WTC11 (cell line): ENCODE measurements at regions not wholly inside any gene's neighbourhood (a gene's known extent, or its start where the extent isn't known, plus 50 kb on each side); places are given as distances from the start of the nearest gene placed in this dataset.
A peak's percentile ranks its signal among the peaks of the same experiment; 100 is the strongest.

Source experiments
- ATAC-seq: fragments of 200-7000 bp; cut with Tn5 transposase; 2 replicates; pipeline ENCODE4 v1.10.0; 2021; ENCODE audit warnings: mild to moderate bottlenecking, moderate library complexity
- CTCF ChIA-PET: fragments of 300-600 bp; sonication (Branson Sonifier 250); formaldehyde crosslinking; loops from one replicate; lab custom pipeline; 2021; ENCODE audit warnings: antibody characterized with exemption; lab: Charles Lee
- POLR2A ChIA-PET: fragments of 350-600 bp; sonication (Branson Sonifier 250); formaldehyde crosslinking; loops from one replicate; lab custom pipeline; 2021; ENCODE audit warnings: antibody characterized with exemption; lab: Charles Lee
- DNase-seq: peaks from one replicate; pipeline ENCODE4 v3.0.0; 2021; ENCODE audit warnings: low spot score
- H3K27ac Mint-ChIP-seq: 2 replicates; pipeline ENCODE4 v1.8.0; 2021; ENCODE audit warnings: mixed read lengths
- H3K27me3 Mint-ChIP-seq: 2 replicates; pipeline ENCODE4 v1.8.0; 2021; ENCODE audit warnings: low read depth, mild to moderate bottlenecking, moderate library complexity, mixed read lengths
- H3K36me3 Mint-ChIP-seq: 2 replicates; pipeline ENCODE4 v1.8.0; 2021; ENCODE audit warnings: mixed read lengths
- H3K4me1 Mint-ChIP-seq: 2 replicates; pipeline ENCODE4 v1.8.0; 2022; ENCODE audit warnings: mixed read lengths
- H3K4me3 Mint-ChIP-seq: 2 replicates; pipeline ENCODE4 v1.8.0; 2021; ENCODE audit warnings: mild to moderate bottlenecking, moderate library complexity, mixed read lengths
- H3K9me3 Mint-ChIP-seq: 2 replicates; pipeline ENCODE4 v1.8.0; 2021; ENCODE audit warnings: mixed read lengths
- GRHL2 ChIP-seq: fragments of 250-450 bp; sonication (Bioruptor Pico); IDR thresholded peaks from 2 replicates; pipeline ENCODE4 v1.8.0; 2022; ENCODE audit warnings: mild to moderate bottlenecking, moderate library complexity; ENCODE audit not compliant: insufficient replicate concordance, severe bottlenecking
- MYBL2 ChIP-seq: sonication (generic); formaldehyde crosslinking; IDR thresholded peaks from 2 replicates; pipeline ENCODE4 v1.8.1; 2023; ENCODE audit warnings: mild to moderate bottlenecking, moderate library complexity, missing genetic modification reagents
- NFE2L1 ChIP-seq: sonication (generic); formaldehyde crosslinking; IDR thresholded peaks from 2 replicates; pipeline ENCODE4 v1.8.1; 2023; ENCODE audit warnings: missing genetic modification reagents
- NFYB ChIP-seq: sonication (generic); formaldehyde crosslinking; conservative IDR thresholded peaks from 2 replicates; pipeline ENCODE4 v1.8.0; 2022; ENCODE audit warnings: low read depth, missing genetic modification reagents
- NR2C2 ChIP-seq: sonication (generic); formaldehyde crosslinking; IDR thresholded peaks from 2 replicates; pipeline ENCODE4 v1.8.0; 2022; ENCODE audit warnings: mild to moderate bottlenecking, missing genetic modification reagents
- RELA ChIP-seq: sonication (generic); formaldehyde crosslinking; IDR thresholded peaks from 2 replicates; pipeline ENCODE4 v1.8.1; 2022; ENCODE audit warnings: missing genetic modification reagents, mild to moderate bottlenecking, borderline replicate concordance
- SMAD3 ChIP-seq: sonication (generic); formaldehyde crosslinking; IDR thresholded peaks from 2 replicates; pipeline ENCODE4 v1.8.0; 2022; ENCODE audit warnings: missing genetic modification reagents, mild to moderate bottlenecking, borderline replicate concordance
- TEAD1 ChIP-seq: sonication (generic); formaldehyde crosslinking; IDR thresholded peaks from 2 replicates; pipeline ENCODE4 v1.8.0; 2022; ENCODE audit warnings: mild to moderate bottlenecking, missing genetic modification reagents
- TF ChIP-seq, protein P1 (sequence below): sonication (generic); formaldehyde crosslinking; IDR thresholded peaks from 2 replicates; pipeline ENCODE4 v1.8.0; 2023; ENCODE audit warnings: missing genetic modification reagents, mild to moderate bottlenecking, borderline replicate concordance
- TF ChIP-seq, protein P2 (sequence below): sonication (generic); formaldehyde crosslinking; IDR thresholded peaks from 2 replicates; pipeline ENCODE4 v1.8.1; 2023; ENCODE audit warnings: mild to moderate bottlenecking, missing genetic modification reagents
- TF ChIP-seq, protein P3 (sequence below): sonication (generic); formaldehyde crosslinking; IDR thresholded peaks from 2 replicates; pipeline ENCODE4 v1.8.1; 2022; ENCODE audit warnings: low read depth, mild to moderate bottlenecking, moderate library complexity, missing genetic modification reagents, borderline replicate concordance
- TF ChIP-seq, protein P4 (sequence below): sonication (generic); formaldehyde crosslinking; IDR thresholded peaks from 2 replicates; pipeline ENCODE4 v1.8.0; 2022; ENCODE audit warnings: mild to moderate bottlenecking, missing genetic modification reagents
- TF ChIP-seq, protein P5 (sequence below): fragments of 250-450 bp; sonication (Bioruptor Pico); IDR thresholded peaks from 2 replicates; pipeline ENCODE4 v1.9.0; 2021; ENCODE audit warnings: moderate library complexity, mild to moderate bottlenecking, inconsistent platforms, borderline replicate concordance
- TF ChIP-seq, protein P6 (sequence below): sonication (generic); formaldehyde crosslinking; IDR thresholded peaks from 2 replicates; pipeline ENCODE4 v1.8.0; 2023; ENCODE audit warnings: missing genetic modification reagents
- TF ChIP-seq, protein P7 (sequence below): sonication (generic); formaldehyde crosslinking; IDR thresholded peaks from 2 replicates; pipeline ENCODE4 v1.8.1; 2022; ENCODE audit warnings: missing genetic modification reagents, borderline replicate concordance
- TF ChIP-seq, protein P8 (sequence below): sonication (generic); formaldehyde crosslinking; IDR thresholded peaks from 2 replicates; pipeline ENCODE4 v1.8.1; 2023; ENCODE audit warnings: mild to moderate bottlenecking, missing genetic modification reagents, borderline replicate concordance
- TF ChIP-seq, protein P9 (sequence below): sonication (generic); formaldehyde crosslinking; IDR thresholded peaks from 2 replicates; pipeline ENCODE4 v1.8.0; 2022; ENCODE audit warnings: mild to moderate bottlenecking, missing genetic modification reagents

DNA sequence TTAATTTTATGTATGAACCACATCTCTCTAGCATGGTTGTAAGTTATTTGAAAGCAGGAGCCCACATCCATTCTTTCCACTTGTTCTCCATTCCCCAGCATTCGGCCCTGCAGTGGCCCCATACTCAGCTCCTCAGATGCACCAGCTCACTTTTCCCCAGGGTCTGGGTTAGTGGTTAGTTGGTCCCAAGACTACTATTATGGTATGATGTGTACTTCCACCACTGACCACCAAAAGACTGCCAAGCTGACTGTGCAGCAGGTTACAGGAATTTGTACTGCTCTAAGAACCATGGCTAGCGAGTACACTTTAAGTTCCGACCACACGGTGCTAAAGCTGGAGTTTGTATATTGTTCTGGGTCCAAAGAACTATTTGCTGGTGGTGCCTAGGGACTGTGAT, 413.6 kb upstream of the TCF4 start:
- DNase-seq = no peak
- no peak overlapping the region for H3K27ac Mint-ChIP-seq
- POLR2A ChIA-PET = interaction anchor here (0.6 kb wide), 1 partner anchor 62 kb away, joined by 3 read pairs; no protein-coding TSS in a partner anchor
- TF ChIP-seq TEAD1 (no peak), NFYB (no peak)
- TF ChIP-seq, protein P1, sequence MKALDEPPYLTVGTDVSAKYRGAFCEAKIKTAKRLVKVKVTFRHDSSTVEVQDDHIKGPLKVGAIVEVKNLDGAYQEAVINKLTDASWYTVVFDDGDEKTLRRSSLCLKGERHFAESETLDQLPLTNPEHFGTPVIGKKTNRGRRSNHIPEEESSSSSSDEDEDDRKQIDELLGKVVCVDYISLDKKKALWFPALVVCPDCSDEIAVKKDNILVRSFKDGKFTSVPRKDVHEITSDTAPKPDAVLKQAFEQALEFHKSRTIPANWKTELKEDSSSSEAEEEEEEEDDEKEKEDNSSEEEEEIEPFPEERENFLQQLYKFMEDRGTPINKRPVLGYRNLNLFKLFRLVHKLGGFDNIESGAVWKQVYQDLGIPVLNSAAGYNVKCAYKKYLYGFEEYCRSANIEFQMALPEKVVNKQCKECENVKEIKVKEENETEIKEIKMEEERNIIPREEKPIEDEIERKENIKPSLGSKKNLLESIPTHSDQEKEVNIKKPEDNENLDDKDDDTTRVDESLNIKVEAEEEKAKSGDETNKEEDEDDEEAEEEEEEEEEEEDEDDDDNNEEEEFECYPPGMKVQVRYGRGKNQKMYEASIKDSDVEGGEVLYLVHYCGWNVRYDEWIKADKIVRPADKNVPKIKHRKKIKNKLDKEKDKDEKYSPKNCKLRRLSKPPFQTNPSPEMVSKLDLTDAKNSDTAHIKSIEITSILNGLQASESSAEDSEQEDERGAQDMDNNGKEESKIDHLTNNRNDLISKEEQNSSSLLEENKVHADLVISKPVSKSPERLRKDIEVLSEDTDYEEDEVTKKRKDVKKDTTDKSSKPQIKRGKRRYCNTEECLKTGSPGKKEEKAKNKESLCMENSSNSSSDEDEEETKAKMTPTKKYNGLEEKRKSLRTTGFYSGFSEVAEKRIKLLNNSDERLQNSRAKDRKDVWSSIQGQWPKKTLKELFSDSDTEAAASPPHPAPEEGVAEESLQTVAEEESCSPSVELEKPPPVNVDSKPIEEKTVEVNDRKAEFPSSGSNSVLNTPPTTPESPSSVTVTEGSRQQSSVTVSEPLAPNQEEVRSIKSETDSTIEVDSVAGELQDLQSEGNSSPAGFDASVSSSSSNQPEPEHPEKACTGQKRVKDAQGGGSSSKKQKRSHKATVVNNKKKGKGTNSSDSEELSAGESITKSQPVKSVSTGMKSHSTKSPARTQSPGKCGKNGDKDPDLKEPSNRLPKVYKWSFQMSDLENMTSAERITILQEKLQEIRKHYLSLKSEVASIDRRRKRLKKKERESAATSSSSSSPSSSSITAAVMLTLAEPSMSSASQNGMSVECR = no peak
- TF ChIP-seq, protein P2, sequence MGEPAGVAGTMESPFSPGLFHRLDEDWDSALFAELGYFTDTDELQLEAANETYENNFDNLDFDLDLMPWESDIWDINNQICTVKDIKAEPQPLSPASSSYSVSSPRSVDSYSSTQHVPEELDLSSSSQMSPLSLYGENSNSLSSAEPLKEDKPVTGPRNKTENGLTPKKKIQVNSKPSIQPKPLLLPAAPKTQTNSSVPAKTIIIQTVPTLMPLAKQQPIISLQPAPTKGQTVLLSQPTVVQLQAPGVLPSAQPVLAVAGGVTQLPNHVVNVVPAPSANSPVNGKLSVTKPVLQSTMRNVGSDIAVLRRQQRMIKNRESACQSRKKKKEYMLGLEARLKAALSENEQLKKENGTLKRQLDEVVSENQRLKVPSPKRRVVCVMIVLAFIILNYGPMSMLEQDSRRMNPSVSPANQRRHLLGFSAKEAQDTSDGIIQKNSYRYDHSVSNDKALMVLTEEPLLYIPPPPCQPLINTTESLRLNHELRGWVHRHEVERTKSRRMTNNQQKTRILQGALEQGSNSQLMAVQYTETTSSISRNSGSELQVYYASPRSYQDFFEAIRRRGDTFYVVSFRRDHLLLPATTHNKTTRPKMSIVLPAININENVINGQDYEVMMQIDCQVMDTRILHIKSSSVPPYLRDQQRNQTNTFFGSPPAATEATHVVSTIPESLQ = no peak
- TF ChIP-seq, protein P3, sequence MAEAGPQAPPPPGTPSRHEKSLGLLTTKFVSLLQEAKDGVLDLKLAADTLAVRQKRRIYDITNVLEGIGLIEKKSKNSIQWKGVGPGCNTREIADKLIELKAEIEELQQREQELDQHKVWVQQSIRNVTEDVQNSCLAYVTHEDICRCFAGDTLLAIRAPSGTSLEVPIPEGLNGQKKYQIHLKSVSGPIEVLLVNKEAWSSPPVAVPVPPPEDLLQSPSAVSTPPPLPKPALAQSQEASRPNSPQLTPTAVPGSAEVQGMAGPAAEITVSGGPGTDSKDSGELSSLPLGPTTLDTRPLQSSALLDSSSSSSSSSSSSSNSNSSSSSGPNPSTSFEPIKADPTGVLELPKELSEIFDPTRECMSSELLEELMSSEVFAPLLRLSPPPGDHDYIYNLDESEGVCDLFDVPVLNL (CRISPR knock-in tag) = no peak
- TF ChIP-seq, protein P4, sequence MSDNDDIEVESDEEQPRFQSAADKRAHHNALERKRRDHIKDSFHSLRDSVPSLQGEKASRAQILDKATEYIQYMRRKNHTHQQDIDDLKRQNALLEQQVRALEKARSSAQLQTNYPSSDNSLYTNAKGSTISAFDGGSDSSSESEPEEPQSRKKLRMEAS (CRISPR knock-in tag) = no peak
- TF ChIP-seq, protein P5, sequence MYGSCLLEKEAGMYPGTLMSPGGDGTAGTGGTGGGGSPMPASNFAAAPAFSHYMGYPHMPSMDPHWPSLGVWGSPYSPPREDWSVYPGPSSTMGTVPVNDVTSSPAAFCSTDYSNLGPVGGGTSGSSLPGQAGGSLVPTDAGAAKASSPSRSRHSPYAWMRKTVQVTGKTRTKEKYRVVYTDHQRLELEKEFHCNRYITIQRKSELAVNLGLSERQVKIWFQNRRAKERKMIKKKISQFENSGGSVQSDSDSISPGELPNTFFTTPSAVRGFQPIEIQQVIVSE = no peak
- TF ChIP-seq, protein P6, sequence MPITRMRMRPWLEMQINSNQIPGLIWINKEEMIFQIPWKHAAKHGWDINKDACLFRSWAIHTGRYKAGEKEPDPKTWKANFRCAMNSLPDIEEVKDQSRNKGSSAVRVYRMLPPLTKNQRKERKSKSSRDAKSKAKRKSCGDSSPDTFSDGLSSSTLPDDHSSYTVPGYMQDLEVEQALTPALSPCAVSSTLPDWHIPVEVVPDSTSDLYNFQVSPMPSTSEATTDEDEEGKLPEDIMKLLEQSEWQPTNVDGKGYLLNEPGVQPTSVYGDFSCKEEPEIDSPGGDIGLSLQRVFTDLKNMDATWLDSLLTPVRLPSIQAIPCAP (CRISPR knock-in tag) = no peak
- H3K4me1 Mint-ChIP-seq = peaks cover 35% of the 10 kb centered on the region
- CTCF ChIA-PET = no interaction called here
- ATAC-seq = peak; percentile 15
- H3K4me3 Mint-ChIP-seq = no peak overlapping the region
- no peaks in the 10 kb centered on the region for H3K27me3 Mint-ChIP-seq
- H3K36me3 Mint-ChIP-seq = no peaks in the 10 kb centered on the region
- no peaks in the 10 kb centered on the region for H3K9me3 Mint-ChIP-seq

DNA sequence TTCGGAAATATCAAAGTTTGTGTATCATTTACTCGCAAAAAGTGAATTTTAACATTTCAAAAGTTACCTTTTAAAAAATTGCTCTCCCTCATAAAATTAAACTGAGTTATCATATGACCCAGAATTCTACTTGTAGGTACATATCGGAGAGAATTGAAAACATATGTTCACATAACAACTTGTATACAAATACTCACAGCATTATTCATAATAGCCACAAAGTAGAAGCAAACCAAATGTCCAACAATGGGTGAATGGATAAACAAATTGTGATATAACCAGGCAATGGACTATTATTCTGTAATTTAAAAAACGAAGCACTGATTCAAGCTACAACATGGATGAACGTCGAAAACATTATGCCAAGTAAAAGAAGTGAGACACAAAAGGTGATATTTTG, 412.0 kb upstream of the TCF4 start:
- Mint-ChIP-seq H3K27ac (no peak overlapping the region), H3K36me3 (no peaks in the 10 kb centered on the region), H3K27me3 (no peaks in the 10 kb centered on the region), H3K4me1 (peaks cover 35% of the 10 kb centered on the region)
- TF ChIP-seq, protein P7, sequence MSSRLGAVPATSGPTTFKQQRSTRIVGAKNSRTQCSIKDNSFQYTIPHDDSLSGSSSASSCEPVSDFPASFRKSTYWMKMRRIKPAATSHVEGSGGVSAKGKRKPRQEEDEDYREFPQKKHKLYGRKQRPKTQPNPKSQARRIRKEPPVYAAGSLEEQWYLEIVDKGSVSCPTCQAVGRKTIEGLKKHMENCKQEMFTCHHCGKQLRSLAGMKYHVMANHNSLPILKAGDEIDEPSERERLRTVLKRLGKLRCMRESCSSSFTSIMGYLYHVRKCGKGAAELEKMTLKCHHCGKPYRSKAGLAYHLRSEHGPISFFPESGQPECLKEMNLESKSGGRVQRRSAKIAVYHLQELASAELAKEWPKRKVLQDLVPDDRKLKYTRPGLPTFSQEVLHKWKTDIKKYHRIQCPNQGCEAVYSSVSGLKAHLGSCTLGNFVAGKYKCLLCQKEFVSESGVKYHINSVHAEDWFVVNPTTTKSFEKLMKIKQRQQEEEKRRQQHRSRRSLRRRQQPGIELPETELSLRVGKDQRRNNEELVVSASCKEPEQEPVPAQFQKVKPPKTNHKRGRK (CRISPR knock-in tag) = no peak
- TF ChIP-seq, protein P5 = no peak
- TF ChIP-seq RELA (CRISPR knock-in tag) (no peak), GRHL2 (no peak), NFE2L1 (CRISPR knock-in tag) (no peak), NFYB (no peak), NR2C2 (CRISPR knock-in tag) (no peak), MYBL2 (CRISPR knock-in tag) (no peak), SMAD3 (CRISPR knock-in tag) (no peak)
- TF ChIP-seq, protein P8, sequence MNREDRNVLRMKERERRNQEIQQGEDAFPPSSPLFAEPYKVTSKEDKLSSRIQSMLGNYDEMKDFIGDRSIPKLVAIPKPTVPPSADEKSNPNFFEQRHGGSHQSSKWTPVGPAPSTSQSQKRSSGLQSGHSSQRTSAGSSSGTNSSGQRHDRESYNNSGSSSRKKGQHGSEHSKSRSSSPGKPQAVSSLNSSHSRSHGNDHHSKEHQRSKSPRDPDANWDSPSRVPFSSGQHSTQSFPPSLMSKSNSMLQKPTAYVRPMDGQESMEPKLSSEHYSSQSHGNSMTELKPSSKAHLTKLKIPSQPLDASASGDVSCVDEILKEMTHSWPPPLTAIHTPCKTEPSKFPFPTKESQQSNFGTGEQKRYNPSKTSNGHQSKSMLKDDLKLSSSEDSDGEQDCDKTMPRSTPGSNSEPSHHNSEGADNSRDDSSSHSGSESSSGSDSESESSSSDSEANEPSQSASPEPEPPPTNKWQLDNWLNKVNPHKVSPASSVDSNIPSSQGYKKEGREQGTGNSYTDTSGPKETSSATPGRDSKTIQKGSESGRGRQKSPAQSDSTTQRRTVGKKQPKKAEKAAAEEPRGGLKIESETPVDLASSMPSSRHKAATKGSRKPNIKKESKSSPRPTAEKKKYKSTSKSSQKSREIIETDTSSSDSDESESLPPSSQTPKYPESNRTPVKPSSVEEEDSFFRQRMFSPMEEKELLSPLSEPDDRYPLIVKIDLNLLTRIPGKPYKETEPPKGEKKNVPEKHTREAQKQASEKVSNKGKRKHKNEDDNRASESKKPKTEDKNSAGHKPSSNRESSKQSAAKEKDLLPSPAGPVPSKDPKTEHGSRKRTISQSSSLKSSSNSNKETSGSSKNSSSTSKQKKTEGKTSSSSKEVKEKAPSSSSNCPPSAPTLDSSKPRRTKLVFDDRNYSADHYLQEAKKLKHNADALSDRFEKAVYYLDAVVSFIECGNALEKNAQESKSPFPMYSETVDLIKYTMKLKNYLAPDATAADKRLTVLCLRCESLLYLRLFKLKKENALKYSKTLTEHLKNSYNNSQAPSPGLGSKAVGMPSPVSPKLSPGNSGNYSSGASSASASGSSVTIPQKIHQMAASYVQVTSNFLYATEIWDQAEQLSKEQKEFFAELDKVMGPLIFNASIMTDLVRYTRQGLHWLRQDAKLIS (CRISPR knock-in tag) = no peak
- TF ChIP-seq, protein P9, sequence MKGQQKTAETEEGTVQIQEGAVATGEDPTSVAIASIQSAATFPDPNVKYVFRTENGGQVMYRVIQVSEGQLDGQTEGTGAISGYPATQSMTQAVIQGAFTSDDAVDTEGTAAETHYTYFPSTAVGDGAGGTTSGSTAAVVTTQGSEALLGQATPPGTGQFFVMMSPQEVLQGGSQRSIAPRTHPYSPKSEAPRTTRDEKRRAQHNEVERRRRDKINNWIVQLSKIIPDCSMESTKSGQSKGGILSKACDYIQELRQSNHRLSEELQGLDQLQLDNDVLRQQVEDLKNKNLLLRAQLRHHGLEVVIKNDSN (CRISPR knock-in tag) = no peak
- TF ChIP-seq, all 79 proteins: peak for 0
- Mint-ChIP-seq H3K4me3 (no peak overlapping the region), H3K9me3 (no peaks in the 10 kb centered on the region)
- POLR2A ChIA-PET = no interaction called here
- no peak for ATAC-seq
- DNase-seq = no peak
- CTCF ChIA-PET = no interaction called here
